ENCODE measurements at regions not wholly inside any gene's neighbourhood (a gene's known extent, or its start where the extent isn't known, plus 50 kb on each side); places are given as distances from the start of the nearest gene placed in this dataset.
"Not testable (repeated sequence)": the region's sequence is repeated elsewhere in the genome, so short reads cannot be mapped to it uniquely, and the experiment has no call there.

GRCh38 chr14:89699071-89699470 is 255.5 kb downstream of the EFCAB11 start:
- DNase-seq = no peak

- DNase-seq = no peak
Measured at GRCh38 chr14:89697281-89698060, 257.1 kb downstream of the EFCAB11 start.

GRCh38 chr14:89695846-89696245 is 258.7 kb downstream of the EFCAB11 start:
- no peak for DNase-seq

- DNase-seq = no peak
Measured at GRCh38 chr14:89690139-89690538, 264.4 kb downstream of the EFCAB11 start.

- DNase-seq = not testable (repeated sequence)
Measured at GRCh38 chr14:89689711-89690110, 264.8 kb downstream of the EFCAB11 start.

- DNase-seq = no peak
Measured at GRCh38 chr14:89688507-89689211, 265.9 kb downstream of the EFCAB11 start.

- DNase-seq = not testable (repeated sequence)
Measured at GRCh38 chr14:89687129-89687528, 267.4 kb downstream of the EFCAB11 start.

- no peak for DNase-seq
Measured at GRCh38 chr14:89684139-89684538, 267.1 kb upstream of the FOXN3 start.

- DNase-seq = no peak
Measured at GRCh38 chr14:89681086-89682018, 264.3 kb upstream of the FOXN3 start.

- no peak for DNase-seq
Measured at GRCh38 chr14:89680156-89680555, 263.1 kb upstream of the FOXN3 start.

GRCh38 chr14:89678768-89679167 is 261.7 kb upstream of the FOXN3 start:
- DNase-seq = no peak

GRCh38 chr14:89675590-89675989 is 258.6 kb upstream of the FOXN3 start:
- DNase-seq = no peak

- DNase-seq = no peak
Measured at GRCh38 chr14:89674936-89675335, 257.9 kb upstream of the FOXN3 start.

GRCh38 chr14:89674240-89674639 is 257.2 kb upstream of the FOXN3 start:
- DNase-seq = no peak

GRCh38 chr14:89673512-89674225 is 256.6 kb upstream of the FOXN3 start:
- DNase-seq = no peak

- peak in 1 of 2 donors; percentile 19 for DNase-seq
Measured at GRCh38 chr14:89672636-89673511, 255.8 kb upstream of the FOXN3 start.

GRCh38 chr14:89669193-89669592 is 252.2 kb upstream of the FOXN3 start:
- no peak for DNase-seq

GRCh38 chr14:89667983-89668382 is 250.9 kb upstream of the FOXN3 start:
- DNase-seq = no peak

GRCh38 chr14:89665300-89666081 is 248.5 kb upstream of the FOXN3 start:
- DNase-seq = not testable (repeated sequence)

GRCh38 chr14:89661392-89661791 is 244.4 kb upstream of the FOXN3 start:
- no peak for DNase-seq

Data from right lung (tissue), 2 donors.